Non-pigmented ciliary epithelial cell (primary cell): ENCODE measurements at regions not wholly inside any gene's neighbourhood (a gene's known extent, or its start where the extent isn't known, plus 50 kb on each side); places are given as distances from the start of the nearest gene placed in this dataset.
"Not testable (repeated sequence)": the region's sequence is repeated elsewhere in the genome, so short reads cannot be mapped to it uniquely, and the experiment has no call there.

Source experiments
- DNase-seq: peaks from one replicate; pipeline ENCODE4 v3.0.0-alpha.2; 2010; ENCODE audit warnings: low read depth

DNA sequence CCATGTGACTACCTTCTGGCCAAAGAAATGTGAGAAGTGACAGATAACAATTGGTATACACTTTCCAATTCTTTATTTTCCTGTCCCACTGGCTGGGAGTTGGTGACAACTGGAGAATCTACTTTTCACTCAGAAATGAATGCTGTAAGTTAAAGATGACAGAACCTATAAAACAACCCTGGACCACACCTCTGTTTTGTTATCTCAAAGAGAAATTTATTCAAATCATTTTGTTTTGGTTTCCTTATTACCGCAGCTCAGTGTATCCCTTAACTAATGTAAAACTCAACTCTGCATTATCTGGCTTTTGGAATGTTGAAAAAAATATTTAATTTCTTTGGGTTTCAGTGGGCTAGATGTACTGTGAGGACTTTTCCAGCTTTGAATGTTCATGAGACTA lies 469.8 kb downstream of the PCDH7 start:
- DNase-seq, result no peak

DNA sequence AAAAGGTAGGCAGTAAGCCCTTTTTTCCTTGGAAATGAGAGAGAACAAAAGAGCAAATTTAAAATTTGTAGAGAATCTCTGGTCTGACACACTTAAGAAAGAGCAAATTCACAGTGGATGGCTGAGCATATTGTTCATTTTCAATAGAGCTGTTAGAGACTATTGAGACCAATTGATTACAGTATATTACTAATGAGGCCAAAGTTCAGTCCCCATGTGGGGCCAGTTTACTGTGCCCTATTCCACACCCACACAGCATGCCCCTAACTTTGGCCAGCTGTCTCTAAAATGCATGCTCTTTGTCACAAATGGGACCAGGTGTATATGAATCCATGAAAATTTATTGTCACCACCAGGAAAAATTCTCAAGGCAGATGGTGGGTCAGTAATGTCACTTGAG lies 470.5 kb downstream of the PCDH7 start:
- DNase-seq, result no peak

DNA sequence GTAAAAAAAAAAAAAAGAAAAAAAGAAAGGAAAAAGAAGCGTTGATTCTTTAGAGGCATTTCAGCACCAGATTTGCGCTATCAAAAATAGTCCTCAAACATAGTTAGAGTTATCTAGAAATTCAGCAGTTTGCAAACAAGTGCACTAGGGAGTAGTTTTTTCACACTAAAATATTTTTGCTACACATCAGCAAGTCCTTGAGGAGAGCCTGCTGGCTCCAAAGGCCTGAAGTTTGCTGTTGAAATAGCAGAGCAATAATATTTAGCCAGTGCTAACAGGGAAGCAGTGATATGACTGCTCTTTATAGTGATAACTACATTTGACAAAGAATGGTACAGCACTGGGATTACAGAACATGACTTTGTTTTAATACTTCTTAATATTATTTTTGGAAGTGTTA lies 472.2 kb downstream of the PCDH7 start:
- no peak for DNase-seq

DNA sequence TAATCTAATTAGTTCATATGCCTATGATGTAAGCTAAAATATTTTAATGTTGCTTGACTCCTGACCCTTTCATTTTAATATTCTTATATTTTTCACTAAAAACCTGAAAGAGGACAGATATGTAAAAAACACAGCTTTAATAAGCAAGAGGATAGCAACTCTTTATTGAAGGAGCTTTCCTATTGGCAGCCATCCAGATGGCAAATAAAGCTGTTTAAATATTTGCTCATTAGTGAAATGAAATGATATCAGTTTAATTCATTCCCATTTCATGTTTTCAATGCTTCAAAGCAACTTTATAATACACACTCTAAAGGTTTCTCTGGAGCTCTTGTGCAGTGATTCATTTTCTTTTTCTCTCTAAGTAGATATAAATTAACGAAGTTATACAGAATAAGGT lies 473.4 kb downstream of the PCDH7 start:
- no peak for DNase-seq

DNA sequence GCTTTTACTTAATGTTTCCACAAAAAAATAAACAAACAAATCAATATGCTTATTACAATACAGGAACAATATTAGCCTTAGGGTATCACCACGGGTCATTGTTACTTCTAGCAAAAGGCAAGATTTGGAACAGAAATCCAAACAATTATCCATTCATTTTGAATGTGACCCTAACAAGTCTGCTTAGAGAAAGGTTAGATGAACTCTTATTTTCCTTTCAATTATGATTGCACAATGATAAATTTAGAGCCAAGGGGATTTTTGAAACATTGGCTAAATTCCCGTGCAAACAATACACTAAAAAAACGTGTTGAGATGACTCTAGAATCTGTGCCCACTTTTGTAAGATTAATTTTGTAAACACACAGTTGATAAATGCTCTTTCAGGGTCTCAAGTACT lies 474.7 kb downstream of the PCDH7 start:
- DNase-seq, result no peak

DNA sequence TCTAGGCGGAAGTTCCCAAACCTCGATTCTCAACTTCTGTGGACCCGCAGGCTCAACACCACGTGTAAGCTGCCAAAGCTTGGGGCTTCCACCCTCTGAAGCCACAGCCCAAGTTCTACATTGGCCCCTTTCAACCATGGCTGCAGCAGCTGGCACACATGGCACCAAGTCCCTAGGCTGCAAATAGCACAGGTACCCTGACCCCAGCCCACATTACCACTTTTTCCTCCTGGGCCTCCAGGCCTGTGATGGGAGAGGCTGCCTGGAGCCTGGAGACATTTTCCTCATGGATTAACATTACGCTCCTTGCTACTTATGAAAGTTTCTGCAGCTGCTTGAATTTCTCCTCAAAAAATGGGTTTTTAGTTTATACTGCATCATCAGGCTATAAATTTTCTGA lies 479.5 kb downstream of the PCDH7 start:
- DNase-seq, result no peak

DNA sequence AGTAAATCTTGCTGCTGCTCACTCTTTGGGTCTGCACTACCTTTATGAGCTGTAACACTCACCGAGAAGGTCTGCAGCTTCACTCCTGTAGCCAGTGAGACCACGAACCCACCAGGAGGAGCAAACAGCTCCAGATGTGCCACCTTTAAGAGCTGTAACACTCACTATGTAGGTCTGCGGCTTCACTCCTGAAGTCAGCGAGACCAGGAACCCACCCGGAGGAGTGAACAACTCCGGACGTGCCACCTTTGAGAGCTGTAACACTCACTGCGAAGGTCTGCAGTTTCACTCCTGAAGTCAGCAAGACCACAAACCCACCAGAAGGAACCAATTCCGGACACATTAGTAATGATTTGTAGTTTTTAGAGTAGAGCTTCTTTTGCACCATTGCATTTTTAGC lies 481.9 kb downstream of the PCDH7 start:
- not testable (repeated sequence) for DNase-seq

DNA sequence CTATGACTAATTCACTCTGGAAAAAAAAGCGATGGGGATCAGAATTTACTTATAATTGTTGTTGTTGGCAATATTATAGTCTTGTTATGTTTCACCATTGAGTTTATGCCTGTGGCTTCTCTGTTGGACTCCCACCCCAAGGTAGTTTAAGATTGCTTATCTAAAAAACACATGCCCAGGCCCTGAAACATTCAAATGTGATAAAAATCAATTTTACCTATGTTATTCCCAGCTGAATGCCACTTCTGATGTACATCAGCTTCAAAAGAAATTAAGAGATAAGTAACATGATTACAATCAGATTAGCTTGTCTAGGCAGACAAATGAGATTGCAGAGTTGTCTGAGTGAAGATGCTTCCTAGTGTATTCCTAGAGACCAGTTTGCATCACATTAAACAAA lies 484.7 kb downstream of the PCDH7 start:
- DNase-seq, result no peak

DNA sequence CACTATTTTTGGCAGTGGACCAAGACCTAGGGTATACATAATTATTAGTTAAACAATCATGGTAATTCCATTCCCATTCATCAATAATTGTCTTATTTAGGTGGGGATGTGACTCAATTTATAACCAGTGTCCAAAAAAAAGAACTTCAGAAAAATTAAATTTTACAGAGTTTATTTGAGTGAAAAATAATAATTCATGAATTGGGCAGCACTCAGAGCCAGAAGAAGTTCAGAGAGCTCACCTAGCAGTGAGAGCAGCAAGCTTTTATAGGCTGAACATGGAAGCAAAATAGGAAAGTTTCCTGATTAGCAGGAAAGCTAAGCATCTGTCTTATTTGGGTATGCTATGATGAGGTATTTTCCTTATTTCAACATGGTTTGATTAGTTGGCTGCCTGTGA lies 500.8 kb downstream of the PCDH7 start:
- no peak for DNase-seq

DNA sequence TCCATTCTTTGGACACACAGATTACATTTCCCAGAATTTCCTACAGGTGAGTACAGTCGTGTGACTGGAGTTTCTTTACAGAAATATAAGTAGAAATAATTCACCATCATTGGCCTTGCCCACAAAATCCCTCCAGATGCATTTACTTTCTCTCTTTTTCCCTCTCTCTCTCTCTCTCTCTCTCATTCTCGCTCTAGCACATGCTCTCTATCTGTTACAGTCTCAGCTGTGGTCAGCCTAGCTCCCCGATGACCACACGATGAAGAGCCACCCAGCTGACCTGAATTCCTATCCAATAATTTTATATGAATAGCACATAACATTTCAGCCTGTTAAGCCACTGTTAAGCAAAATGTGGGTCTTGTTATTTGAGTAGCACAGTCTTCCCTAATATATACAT lies 507.9 kb downstream of the PCDH7 start:
- DNase-seq, result no peak

DNA sequence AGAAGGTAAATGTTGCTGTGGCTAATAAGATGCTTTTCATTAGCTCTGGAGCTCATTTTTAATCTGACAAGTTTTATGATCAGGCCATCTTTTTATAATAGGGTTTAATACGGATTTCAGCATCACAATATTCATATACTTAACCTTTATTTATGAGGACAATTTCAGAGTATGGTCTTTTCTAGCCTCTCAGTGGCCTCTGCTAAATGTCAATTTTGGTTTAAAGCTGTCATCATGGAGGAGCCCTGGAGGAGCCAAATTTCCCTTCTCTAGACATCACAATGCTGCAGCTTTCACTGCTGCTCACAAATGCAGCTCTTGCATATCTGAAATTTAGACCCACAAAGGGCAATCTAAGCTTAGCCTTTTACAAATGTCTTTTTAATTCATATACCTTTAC lies 510.4 kb downstream of the PCDH7 start:
- no peak for DNase-seq

DNA sequence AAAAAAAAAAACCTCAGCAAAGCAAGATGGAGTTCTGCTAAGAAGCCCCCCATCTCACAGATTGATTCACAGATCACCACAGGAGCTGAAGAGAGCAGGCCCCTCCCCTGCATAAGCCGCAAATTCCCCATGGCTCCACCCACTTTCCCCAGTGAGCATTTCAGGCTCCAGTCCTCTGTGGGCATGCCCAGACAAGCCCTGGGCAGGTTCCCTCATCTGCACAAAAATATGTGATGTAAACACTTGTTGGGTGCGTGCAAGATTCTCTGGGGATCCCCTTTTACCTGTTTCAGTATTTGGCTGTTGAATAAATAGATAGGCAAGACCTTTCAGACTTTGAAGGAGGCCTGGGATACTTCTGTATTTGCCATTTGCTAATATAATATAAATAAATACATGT lies 514.3 kb downstream of the PCDH7 start:
- DNase-seq, result no peak

DNA sequence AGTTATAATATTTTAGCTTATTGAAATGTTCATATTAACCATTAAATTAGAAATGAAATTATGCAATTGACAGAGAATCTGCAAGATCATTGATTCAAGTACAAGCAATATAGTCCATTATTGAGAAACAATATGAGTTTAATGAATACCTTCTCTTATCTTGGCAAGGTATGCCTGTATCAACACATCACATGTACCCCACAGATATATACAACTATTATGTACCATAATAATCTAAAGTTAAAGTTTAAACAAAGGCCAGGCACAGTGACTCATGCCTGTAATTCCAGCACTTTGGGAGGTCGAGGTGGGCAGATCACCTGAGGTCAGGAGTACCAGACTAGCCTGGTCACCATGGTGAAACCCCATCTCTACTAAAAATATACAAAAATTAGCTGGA lies 514.7 kb downstream of the PCDH7 start:
- DNase-seq, result no peak

DNA sequence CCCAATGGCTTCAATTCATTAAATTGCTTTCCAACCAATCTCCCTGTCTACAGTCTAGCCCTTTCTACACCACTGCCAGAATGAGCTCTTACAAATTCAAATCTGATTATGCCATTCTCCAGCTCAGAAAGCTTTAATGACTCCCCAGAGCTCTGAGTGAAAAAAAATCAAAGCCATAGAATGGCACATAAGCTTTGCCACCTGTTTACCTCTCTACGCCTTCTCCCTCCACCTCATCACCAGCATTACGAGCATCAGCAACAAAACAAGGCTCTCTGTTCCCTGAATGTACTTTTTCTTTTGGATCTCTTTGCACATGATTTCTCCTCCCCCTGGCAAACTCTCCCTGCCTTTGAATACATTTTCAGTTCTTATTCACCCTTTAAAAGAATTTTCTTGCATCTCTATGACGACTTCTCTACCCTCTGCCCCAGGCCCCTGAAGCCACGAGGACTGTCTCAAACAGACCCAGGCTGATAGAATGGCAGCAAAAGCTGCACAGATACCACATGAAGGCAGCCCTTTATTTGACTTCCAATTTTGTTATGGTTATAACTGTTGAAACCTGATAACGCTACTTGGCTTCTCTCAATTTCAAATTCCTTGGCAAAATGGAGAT lies 516.0 kb downstream of the PCDH7 start:
- DNase-seq, result no peak

DNA sequence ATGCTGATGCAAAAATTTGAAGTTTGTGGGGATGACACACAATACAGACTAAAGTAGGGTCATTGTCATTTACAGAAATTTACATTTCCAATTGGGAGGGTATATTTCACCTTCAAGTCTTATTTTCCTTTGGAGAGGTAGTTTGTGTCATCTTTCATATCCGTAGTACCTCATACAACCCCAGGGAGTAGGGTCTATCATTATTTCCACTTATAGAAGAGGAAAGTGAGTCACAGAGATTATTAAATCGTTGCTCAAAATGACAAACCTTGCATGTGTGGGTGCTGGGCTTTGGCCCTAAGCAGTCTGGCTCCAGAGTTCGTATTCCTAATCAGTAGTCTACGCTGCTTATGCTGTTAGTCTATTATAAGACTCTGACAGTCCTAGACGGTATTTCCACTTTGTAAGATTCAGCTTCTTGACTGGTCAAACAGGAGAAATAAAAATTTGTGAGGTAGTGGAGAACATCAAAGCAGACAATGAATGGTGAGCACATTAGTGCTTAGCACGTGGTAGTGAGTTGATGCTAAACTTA lies 516.5 kb downstream of the PCDH7 start:
- no peak for DNase-seq

DNA sequence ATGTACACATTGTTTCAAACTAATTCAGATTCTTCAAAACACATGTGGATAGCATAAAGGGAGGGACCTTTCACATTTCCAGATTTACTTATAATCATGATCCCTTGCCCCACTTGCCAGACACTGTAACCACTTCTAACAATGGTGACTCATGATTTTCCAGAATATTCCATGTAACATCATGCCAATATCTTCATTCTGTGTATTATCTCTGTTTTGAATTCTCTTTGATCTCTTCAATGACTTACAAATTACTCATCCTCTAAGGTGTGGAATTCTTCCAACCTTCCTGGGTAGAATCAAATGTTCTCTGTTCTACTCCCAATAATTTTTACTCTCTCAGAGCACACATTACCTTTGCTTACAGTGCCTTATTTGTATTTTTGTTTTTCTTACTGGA lies 517.1 kb downstream of the PCDH7 start:
- DNase-seq, result no peak

DNA sequence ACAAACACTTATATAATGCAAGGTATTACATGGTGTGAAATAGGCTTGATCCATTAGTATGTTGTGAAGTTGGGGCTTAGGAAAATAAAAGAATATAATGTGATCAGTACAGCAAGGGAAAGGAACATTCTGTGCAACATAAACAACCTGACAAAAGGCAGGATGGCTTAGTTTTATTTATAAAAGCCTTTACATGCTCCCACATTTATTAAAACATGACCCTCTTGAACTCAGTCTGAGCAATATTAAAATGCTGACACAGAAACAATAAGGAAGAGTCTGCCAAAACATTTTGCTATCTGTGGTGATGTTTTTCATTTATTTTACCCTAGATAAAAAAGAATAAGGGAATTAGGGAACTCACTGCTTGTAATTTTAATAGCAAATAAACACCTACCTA lies 519.7 kb downstream of the PCDH7 start:
- no peak for DNase-seq

DNA sequence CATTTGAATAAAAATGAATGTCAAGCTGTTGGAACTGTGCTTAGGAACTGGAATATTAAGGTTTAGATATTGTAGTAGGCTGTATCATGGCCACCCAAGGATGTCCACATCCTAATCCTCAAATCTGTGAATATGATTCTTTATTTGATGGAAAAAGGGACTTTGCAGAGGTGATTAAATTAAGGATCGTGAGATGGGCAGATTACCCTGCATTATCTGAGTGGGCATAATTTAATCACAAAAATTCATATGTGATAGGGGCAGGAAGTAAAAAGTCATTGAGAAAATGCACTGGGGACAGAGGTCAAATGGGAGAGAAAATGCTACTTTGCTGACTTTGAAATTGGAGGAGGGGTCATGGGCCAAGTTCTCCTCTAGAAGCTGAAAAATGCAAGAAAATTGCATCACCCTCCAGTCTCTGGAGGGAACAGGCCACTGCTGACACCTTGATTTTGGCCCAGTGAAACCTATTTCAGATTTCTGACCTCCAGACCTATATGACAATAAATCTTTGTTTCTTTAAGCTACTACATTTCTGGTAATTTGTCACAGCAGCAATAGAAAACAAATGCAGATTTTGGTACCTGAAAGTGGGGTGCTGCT lies 521.4 kb downstream of the PCDH7 start:
- no peak for DNase-seq

DNA sequence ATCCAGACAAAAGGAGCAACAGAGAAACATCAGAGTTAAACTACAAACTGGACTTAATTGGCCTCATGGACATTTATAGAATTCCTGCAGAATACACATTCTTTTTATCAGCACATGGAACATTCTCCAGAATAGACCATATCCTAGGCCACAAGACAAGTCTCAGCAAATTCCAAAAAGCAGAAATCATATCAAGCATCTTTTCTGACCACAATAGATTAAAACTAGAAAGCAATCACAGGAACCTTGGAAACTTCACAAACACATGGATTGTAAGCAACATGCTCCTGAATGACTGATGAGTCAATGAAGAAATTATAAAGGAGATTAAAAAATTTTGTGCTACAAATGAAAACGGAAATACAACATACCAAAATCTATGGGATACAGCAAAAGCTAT lies 526.7 kb downstream of the PCDH7 start:
- peak; percentile 14 for DNase-seq

DNA sequence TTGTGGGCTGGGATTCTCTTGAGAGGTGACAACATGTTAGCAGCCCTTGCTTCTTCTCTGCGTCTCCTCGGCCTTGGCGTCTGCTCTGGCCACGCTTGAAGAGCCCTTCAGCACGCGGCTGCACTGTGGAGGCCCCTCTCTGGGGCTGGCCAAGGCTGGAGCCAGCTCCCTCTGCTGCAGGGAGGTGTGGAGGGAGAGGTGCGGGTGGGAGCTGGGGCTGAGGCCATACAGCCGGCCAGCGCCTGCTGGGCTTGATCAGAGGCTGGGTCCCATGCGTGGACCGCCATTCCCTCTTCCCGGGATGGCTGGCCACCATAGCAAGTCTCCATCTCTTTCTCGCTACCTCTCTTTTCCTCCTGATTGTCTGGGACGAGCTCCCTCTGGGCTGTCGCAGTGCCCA lies 539.0 kb downstream of the PCDH7 start:
- no peak for DNase-seq

DNA sequence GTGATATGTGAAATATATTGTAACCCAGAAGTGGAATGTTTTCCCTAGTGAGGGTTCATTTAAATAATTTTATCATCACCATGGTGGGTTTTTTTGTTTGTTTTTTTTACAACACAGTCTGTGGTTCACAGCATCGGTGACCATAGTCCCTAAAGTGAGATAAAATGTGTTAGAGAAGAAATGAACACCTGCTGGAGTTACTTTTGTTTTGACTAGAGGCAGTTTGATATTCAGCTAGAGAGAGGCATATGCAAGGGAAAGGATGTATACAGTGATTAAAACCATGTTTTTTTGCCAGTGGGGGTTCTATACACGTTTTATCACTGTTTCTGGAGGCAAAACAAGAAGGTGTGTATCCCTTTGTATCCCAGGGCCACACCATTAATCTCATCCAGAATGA lies 541.5 kb downstream of the PCDH7 start:
- no peak for DNase-seq

DNA sequence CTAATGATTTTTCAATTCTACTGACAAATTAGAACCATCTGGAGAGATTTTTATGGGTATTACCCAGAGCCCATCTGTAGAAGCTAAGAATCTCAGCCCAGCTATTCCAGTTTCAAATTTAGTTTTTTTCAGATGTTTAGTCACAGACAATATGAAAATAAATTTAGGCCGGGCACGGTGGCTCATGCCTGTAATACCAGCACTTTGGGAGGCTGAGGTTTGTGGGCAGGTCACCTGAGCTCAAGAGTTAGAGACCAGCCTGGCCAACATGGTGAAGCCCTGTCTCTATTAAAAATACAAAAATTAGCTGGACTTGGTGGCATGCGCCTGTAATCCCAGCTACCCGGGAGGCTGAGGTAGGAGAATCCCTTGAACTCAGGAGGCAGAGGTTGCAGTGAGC lies 545.9 kb downstream of the PCDH7 start:
- DNase-seq, result not testable (repeated sequence)

DNA sequence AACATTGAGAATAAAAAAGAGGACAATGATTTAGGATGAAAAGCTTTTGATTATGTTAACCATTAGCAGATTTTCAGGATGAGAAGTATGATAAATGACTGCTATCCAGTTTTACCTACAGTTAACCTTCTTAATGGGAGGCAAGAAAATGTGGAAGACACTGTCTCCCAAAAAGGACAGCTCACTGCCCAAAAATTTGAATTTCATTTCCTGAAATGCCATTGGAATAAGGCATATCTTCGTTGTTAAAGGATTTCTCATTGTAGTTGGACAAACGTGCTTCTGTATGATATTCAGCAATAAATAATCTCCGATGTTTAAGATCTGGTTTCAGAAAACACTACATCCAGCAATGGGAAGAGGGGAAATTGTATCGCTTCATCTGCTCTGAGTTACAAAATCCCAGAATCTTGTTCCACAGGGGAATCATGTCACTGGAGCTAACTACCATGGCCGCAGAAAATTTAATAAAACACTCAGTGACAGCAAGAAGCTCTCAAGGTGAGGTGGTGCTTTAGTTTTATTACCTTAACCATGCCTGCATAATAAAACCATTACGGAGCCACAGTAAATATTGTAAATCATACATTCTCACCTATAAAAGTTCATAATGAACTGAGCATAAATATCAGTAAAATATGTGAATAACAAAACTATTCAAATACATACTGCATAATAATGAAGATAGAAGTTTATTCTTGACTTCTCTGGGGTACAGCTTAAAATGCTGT lies 552.3 kb downstream of the PCDH7 start:
- no peak for DNase-seq

DNA sequence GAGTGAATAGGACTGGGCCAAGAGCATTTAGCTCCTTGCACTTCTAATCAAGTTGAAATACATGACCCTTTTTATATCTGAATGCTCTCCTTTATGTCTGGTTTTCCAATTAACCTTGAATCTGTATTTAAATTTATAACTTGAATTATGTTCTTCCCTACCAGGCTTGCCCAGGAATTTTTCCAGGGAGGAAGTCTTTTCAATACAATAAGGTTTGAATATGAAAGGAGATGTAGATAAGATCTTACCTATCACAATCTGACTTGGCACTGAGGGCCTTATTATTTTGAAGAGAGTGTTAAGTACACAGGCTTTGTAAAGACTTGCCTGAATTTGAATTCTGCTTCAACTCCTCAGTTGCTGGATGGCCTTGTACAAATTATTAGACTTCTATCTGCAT lies 555.7 kb downstream of the PCDH7 start:
- DNase-seq, result no peak
